ENCODE measurements at regions not wholly inside any gene's neighbourhood (a gene's known extent, or its start where the extent isn't known, plus 50 kb on each side); places are given as distances from the start of the nearest gene placed in this dataset.

- DNase-seq (ENCODE audit: insufficient read length, low spot score) (no peak), FAIRE-seq (no peak)
- TF ChIP-seq PAX5 (IDR thresholded peaks at IDR 0.05; ENCODE audit: insufficient read depth, low read length, severe bottlenecking), result no peak
- TF ChIP-seq TAF1 (IDR thresholded peaks at IDR 0.05; ENCODE audit: low read depth, low read length), result no peak
- TF ChIP-seq POLR2AphosphoS5 (IDR thresholded peaks at IDR 0.05; ENCODE audit: low read depth, low read length), result no peak
- no peak for TF ChIP-seq POU2F2 (IDR thresholded peaks at IDR 0.05; ENCODE audit: low read depth, low read length)
- TF ChIP-seq POLR2A (IDR thresholded peaks at IDR 0.05; ENCODE audit: low read depth, low read length), result no peak
- no peak for TF ChIP-seq SPI1 (IDR thresholded peaks at IDR 0.05; ENCODE audit: low read depth, low read length)
Measured at GRCh38 chr3:194827486-194827885, 141.8 kb downstream of the FAM43A start.

- DNase-seq (ENCODE audit: insufficient read length, low spot score) (no peak), FAIRE-seq (no peak)
Measured at GRCh38 chr3:194828116-194828515, 142.4 kb downstream of the FAM43A start.

GRCh38 chr3:194828926-194829325 is 143.2 kb downstream of the FAM43A start:
- TF ChIP-seq POLR2AphosphoS5 (IDR thresholded peaks at IDR 0.05; ENCODE audit: low read depth, low read length) (no peak), TAF1 (IDR thresholded peaks at IDR 0.05; ENCODE audit: low read depth, low read length) (no peak), SPI1 (IDR thresholded peaks at IDR 0.05; ENCODE audit: low read depth, low read length) (no peak), PAX5 (IDR thresholded peaks at IDR 0.05; ENCODE audit: insufficient read depth, low read length, severe bottlenecking) (no peak)
- FAIRE-seq (no peak), DNase-seq (ENCODE audit: insufficient read length, low spot score) (no peak)

More at GRCh38 chr3:194828116-194828515, 142.4 kb downstream of the FAM43A start:
- TF ChIP-seq POLR2A (IDR thresholded peaks at IDR 0.05; ENCODE audit: low read depth, low read length) (no peak), PAX5 (IDR thresholded peaks at IDR 0.05; ENCODE audit: insufficient read depth, low read length, severe bottlenecking) (no peak), TAF1 (IDR thresholded peaks at IDR 0.05; ENCODE audit: low read depth, low read length) (no peak), SPI1 (IDR thresholded peaks at IDR 0.05; ENCODE audit: low read depth, low read length) (no peak), POLR2AphosphoS5 (IDR thresholded peaks at IDR 0.05; ENCODE audit: low read depth, low read length) (no peak), POU2F2 (IDR thresholded peaks at IDR 0.05; ENCODE audit: low read depth, low read length) (no peak)

- TF ChIP-seq POLR2AphosphoS5 (IDR thresholded peaks at IDR 0.05; ENCODE audit: low read depth, low read length) (no peak), TAF1 (IDR thresholded peaks at IDR 0.05; ENCODE audit: low read depth, low read length) (no peak)
- FAIRE-seq (no peak), DNase-seq (ENCODE audit: insufficient read length, low spot score) (no peak)
Measured at GRCh38 chr3:194830401-194830800, 144.7 kb downstream of the FAM43A start.

- TF ChIP-seq POLR2AphosphoS5 (IDR thresholded peaks at IDR 0.05; ENCODE audit: low read depth, low read length) (no peak), PAX5 (IDR thresholded peaks at IDR 0.05; ENCODE audit: insufficient read depth, low read length, severe bottlenecking) (no peak), TAF1 (IDR thresholded peaks at IDR 0.05; ENCODE audit: low read depth, low read length) (no peak), SPI1 (IDR thresholded peaks at IDR 0.05; ENCODE audit: low read depth, low read length) (no peak), POLR2A (IDR thresholded peaks at IDR 0.05; ENCODE audit: low read depth, low read length) (no peak), POU2F2 (IDR thresholded peaks at IDR 0.05; ENCODE audit: low read depth, low read length) (no peak)
- DNase-seq (ENCODE audit: insufficient read length, low spot score) (no peak), FAIRE-seq (no peak)
Measured at GRCh38 chr3:194830978-194831377, 145.3 kb downstream of the FAM43A start.

- FAIRE-seq, result no peak
- no peak for TF ChIP-seq PAX5 (IDR thresholded peaks at IDR 0.05; ENCODE audit: insufficient read depth, low read length, severe bottlenecking)
- no peak for TF ChIP-seq SPI1 (IDR thresholded peaks at IDR 0.05; ENCODE audit: low read depth, low read length)
- no peak for TF ChIP-seq POU2F2 (IDR thresholded peaks at IDR 0.05; ENCODE audit: low read depth, low read length)
- no peak for TF ChIP-seq POLR2AphosphoS5 (IDR thresholded peaks at IDR 0.05; ENCODE audit: low read depth, low read length)
- TF ChIP-seq TAF1 (IDR thresholded peaks at IDR 0.05; ENCODE audit: low read depth, low read length), result no peak
- no peak for TF ChIP-seq POLR2A (IDR thresholded peaks at IDR 0.05; ENCODE audit: low read depth, low read length)
- no peak for DNase-seq (ENCODE audit: insufficient read length, low spot score)
Measured at GRCh38 chr3:194832346-194833104, 146.8 kb downstream of the FAM43A start.

GRCh38 chr3:194833114-194833910 is 147.6 kb downstream of the FAM43A start:
- DNase-seq (ENCODE audit: insufficient read length, low spot score) (no peak), FAIRE-seq (no peak)
- TF ChIP-seq PAX5 (IDR thresholded peaks at IDR 0.05; ENCODE audit: insufficient read depth, low read length, severe bottlenecking), result no peak
- TF ChIP-seq TAF1 (IDR thresholded peaks at IDR 0.05; ENCODE audit: low read depth, low read length), result no peak
- no peak for TF ChIP-seq POU2F2 (IDR thresholded peaks at IDR 0.05; ENCODE audit: low read depth, low read length)
- TF ChIP-seq SPI1 (IDR thresholded peaks at IDR 0.05; ENCODE audit: low read depth, low read length), result no peak
- TF ChIP-seq POLR2A (IDR thresholded peaks at IDR 0.05; ENCODE audit: low read depth, low read length), result no peak
- no peak for TF ChIP-seq POLR2AphosphoS5 (IDR thresholded peaks at IDR 0.05; ENCODE audit: low read depth, low read length)

GRCh38 chr3:194836661-194837060 is 151.0 kb downstream of the FAM43A start:
- FAIRE-seq (no peak), DNase-seq (ENCODE audit: insufficient read length, low spot score) (no peak)
- no peak for TF ChIP-seq POLR2A (IDR thresholded peaks at IDR 0.05; ENCODE audit: low read depth, low read length)
- no peak for TF ChIP-seq PAX5 (IDR thresholded peaks at IDR 0.05; ENCODE audit: insufficient read depth, low read length, severe bottlenecking)
- TF ChIP-seq POU2F2 (IDR thresholded peaks at IDR 0.05; ENCODE audit: low read depth, low read length), result no peak
- TF ChIP-seq TAF1 (IDR thresholded peaks at IDR 0.05; ENCODE audit: low read depth, low read length), result no peak
- no peak for TF ChIP-seq POLR2AphosphoS5 (IDR thresholded peaks at IDR 0.05; ENCODE audit: low read depth, low read length)
- no peak for TF ChIP-seq SPI1 (IDR thresholded peaks at IDR 0.05; ENCODE audit: low read depth, low read length)

GRCh38 chr3:194837457-194838127 is 151.9 kb downstream of the FAM43A start:
- DNase-seq (ENCODE audit: insufficient read length, low spot score), result no peak
- no peak for FAIRE-seq
- TF ChIP-seq POU2F2 (IDR thresholded peaks at IDR 0.05; ENCODE audit: low read depth, low read length), result no peak
- TF ChIP-seq SPI1 (IDR thresholded peaks at IDR 0.05; ENCODE audit: low read depth, low read length), result no peak
- TF ChIP-seq POLR2A (IDR thresholded peaks at IDR 0.05; ENCODE audit: low read depth, low read length), result no peak
- TF ChIP-seq POLR2AphosphoS5 (IDR thresholded peaks at IDR 0.05; ENCODE audit: low read depth, low read length), result no peak
- TF ChIP-seq PAX5 (IDR thresholded peaks at IDR 0.05; ENCODE audit: insufficient read depth, low read length, severe bottlenecking), result no peak
- TF ChIP-seq TAF1 (IDR thresholded peaks at IDR 0.05; ENCODE audit: low read depth, low read length), result no peak

All from GM12891 (cell line).